Activated CD8-positive, alpha-beta memory T cell treated with anti-CD3 and anti-CD28 coated beads for 48 hours (primary cell): ENCODE measurements at regions not wholly inside any gene's neighbourhood (a gene's known extent, or its start where the extent isn't known, plus 50 kb on each side); places are given as distances from the start of the nearest gene placed in this dataset.

Source experiments
- DNase-seq, 3 experiments: peaks; one replicate each; pipeline ENCODE4 v3.0.0-alpha.2; 2020; ENCODE audit warnings: low read depth in 2 of 3, low spot score in 2 of 3

DNA sequence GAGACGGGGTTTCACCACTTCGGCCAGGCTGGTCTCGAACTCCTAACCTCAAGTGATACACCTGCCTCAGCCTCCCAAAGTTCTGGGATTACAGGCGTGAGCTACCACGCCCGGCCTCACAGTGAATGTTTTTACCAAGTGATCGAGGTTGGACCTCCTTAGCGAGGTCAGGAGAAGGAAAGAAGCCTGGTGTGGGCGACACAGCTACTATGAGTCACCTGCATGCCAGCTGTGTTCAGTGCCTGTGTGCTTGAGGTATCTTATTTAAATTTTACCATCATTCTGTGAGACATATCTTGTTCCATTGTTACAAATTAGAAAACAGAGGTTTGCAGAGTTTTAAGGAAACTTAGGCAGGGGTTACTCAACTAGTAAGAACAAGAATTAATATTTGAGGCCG, 174.8 kb upstream of the DYNLRB2 start:
- DNase-seq = no peak

DNA sequence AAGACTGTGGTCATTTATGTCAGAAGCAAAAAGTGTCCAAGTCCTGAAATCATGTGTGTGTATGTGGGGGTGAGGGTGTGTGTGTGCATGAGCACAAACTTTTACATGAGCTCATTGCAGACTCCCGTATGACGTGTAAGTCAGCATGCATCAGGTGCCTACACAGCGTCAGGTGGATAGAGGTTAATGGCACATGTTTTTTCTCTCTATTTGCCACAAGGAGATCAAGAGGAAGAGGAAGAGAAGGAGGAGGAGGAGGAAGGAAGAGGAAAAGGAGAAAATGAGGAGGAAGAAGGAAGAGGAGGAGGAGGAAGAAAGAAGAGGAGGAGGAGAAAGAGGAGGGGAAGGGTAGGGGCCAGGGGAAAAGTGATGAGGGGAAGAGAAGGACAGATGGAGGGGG, 178.0 kb upstream of the DYNLRB2 start:
- DNase-seq = no peak

DNA sequence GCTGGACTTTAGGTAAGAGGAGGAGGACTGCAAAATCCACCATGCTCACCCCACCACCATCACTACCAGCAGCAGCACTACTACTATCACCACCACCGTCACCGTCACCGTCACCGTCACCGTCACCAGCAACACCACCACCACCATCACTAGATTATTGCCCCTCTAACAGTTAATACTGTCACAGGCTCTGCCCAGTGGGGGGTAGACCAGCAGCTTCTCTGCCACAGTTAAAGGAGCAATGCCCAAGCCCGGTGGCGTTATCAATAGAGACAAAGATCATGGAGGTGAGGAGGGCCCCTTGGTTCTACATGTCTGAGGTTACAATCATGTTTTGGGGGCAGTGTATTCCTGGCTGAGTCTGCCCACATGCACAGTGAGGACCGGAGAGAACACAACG, 184.4 kb upstream of the DYNLRB2 start:
- no peak for DNase-seq

DNA sequence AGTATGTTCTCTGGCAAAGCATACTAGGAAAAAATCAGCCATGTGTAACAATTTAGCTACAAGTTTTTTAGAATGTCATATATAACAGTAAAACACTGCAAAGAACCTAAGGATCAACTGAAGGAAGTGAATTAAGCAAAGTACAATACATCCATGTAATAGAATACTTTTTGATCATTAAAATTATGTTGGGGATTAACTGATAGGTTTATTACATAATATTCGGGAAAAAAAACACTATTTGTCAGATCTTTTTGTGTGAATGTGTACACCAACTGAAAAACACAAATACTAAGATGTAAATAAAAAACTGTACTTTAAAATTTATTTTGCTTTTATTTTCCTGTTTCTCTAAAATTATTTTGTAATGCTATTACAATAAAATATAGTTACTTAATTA, 185.5 kb upstream of the DYNLRB2 start:
- no peak for DNase-seq

DNA sequence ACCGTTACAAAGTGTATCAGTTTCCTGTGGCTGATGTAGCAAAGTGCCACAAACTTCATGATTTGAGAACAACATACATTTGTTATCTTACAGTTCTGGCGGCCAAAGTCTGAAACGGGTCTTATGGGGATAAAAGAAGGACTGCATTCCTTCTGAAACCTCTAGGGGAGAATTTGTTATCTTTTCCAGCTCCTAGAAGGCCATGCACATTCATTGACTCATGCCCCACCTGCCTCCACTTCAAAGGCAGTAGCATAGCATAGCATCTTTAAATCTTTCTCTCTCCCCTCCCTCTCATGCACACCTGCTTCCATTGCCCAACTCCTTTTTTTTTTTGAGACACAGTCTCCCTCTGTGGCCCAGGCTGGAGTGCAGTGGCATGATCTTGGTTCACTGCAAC, 190.7 kb upstream of the DYNLRB2 start:
- no peak for DNase-seq

DNA sequence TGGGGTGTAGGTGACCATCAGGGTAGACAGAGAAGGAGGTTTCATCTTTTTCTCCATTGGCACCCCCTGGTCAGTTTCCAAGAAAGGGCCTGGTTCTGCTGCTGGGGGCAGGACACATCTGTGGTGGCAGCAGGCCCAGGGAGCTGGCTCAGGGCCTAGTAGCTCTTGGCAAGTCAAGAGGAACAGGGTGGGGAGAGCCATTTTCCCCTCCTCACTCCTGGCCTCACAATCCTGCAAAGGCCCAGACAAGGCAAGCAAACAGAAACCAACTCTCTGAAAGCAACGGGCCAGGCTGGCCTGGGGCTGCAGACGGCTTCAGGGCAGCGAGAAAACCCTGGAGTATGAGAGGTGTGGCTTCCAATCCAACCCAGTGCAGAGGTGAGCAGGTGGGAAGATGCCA, 192.9 kb upstream of the DYNLRB2 start:
- no peak for DNase-seq

DNA sequence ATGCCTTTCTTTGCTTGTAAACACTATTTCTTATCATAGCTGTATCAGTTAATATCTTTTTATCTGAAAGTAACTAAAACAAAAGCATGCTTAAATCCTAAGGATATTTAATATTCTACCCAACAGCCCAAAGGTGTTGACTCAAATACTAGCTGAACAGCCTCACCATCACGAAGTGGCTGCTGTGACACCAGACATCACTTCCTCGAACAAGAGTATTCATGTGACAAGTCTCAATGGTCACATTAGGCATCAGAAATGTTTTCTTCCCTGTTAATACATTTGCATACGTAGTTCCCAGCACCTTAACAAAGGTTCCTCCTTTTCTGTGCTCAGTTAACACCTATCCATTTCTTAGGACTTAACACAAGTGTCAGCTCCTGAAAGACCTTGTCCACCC, 193.8 kb upstream of the DYNLRB2 start:
- no peak for DNase-seq

DNA sequence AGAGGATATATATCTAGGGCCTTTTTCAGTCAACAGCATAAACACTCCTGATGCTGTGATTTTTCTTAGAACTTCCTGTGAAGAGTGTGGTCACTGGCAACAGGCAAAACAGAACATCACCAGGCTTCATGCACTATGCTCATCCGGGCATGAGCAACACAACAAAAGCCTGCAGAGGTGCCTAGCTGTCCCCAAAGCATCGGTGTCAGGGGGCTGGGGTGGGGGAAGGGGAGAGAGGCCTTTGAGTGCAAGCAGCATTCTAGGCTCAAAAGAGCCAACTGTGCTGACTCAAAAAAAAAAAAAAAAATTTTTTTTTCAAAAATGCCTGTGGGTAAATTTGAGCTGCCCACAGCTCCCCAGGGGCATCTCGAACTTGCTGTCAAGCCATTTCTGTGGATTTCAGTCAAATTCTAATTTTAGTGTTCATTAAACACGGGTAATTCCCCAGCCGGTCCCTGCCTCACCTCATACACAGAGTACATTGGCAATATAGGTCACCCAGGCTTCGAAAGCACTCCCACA, 194.6 kb upstream of the DYNLRB2 start:
- DNase-seq = no peak

DNA sequence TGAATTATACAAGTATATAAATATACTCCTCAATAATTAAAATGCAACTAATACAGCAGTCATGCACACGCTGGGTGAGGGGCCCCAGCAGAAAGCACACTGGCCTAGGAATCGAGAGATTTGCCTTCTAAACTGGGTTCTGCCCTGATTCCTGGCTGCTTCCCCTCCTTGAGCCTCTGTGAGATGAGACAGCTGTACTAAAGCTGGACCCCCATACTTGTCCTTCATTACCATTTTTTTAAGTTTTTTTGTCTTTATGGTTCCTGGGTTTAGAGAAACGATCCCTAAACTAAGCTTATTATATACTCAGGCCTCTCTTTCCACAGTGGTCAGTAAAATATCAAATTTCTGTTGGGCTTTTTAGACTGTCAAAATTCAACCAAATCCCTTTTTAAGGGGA, 195.1 kb upstream of the DYNLRB2 start:
- no peak for DNase-seq

DNA sequence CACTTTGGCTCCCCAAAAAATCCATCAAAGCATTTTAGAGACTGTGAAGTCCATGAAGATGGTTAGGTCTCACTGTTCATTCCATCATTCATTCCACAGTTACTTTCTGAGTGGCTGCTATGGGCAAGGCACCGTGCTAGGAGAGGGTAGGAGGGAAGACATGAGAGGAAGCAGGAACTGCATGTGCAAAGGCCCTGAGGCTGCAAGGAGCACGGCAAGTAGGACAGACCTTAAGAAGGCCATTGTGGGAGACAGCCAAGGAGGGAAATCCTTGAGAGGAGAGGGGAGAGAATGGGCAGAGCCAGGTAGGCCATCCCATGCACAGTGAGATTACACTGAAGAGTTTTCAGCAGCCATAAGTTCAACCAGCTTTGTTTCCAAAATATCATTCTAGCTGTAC, 196.2 kb upstream of the DYNLRB2 start:
- DNase-seq = no peak

DNA sequence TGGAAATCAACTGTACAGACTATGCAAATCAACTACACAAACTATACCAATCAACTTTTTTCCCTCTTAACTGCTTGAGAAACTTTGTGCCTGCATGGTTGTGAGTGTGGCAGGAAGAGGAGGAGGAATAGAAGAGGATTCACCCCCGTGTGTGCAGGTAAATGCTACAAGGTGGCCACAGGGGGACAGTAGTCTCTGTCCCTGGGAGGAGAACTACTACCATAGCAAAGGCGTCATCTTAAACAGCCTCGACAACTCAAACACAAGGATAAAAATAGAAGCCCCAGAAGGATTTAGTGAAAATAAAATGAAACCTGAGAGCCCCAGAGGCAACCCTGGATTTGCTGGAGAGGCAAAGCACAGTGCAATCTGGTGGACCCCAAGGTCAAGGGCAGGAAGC, 199.5 kb upstream of the DYNLRB2 start:
- no peak for DNase-seq

DNA sequence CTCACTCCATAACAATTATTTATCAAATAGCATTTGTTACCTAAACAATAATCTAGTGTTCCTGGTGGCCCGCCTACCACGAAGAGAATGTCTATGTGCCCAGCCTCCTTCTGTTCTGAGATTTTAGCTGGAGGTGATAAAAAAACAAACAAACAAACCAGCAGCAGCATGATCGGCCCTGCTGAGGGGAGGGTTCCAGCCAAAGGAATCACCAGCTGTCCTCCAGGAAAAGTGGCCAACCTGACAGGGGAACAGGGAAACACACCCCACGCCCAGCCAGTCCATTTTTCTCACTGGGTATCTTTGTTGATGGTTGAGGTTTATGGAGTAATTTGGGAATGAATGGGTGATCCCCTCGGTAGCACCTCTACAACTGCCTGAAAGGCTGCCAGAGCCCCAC, 203.0 kb upstream of the DYNLRB2 start:
- DNase-seq = no peak

DNA sequence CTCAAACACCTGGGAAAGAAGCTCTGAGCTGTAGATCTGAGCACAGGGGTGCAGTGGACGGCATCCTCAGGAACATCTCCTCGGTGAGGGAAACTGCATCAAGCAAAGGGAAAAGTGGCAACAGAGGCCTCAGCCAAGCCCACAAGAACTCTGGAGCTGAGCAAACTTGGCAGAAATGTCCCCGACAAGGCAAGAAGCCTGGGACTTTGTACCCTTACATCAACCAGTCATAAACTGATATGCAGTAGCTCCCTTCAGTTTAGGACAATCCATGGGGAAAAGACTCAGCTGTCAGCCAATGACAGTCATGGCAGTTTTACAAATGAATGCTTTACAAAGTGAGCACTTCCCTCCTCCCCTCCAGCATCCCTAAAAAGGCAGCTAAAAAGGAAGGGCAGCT, 210.0 kb upstream of the DYNLRB2 start:
- DNase-seq = no peak

DNA sequence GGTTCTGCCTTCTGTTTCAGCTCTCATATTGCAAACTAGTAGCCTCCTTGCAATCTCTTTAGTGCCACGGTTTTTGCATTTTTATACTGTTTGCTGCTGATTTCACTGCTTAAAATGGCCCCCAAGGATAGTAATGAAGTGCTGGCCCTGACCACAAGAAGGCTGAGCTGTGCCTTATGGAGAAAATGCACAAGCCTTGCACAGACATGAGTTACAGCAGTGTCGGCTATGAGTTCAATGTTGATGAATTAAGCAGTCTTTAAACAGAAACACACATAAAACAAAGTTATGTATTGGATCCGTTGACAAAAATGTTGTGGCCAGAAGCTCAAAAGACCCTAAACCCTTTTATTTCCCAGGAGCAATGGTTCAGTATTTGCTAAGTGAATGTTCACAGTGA, 210.6 kb upstream of the DYNLRB2 start:
- no peak for DNase-seq

DNA sequence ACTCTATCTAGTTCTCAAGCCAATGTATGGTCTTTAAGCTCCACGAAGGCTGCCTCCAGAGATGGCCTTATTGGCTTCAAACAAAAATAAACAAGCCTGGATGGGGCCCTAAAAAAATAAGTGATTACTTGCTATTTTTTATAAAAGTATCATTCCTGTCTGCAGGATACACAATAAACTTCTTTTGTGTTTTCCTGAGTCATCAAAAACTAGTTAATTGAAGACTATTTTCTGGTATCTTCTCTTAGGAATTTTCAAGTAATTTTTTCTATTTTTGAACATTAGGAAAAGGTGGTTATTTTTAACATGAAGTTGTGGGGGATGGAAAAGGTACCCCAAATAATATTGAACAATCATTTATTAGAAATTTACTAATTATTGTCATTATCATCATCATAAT, 213.1 kb upstream of the DYNLRB2 start:
- DNase-seq = no peak

DNA sequence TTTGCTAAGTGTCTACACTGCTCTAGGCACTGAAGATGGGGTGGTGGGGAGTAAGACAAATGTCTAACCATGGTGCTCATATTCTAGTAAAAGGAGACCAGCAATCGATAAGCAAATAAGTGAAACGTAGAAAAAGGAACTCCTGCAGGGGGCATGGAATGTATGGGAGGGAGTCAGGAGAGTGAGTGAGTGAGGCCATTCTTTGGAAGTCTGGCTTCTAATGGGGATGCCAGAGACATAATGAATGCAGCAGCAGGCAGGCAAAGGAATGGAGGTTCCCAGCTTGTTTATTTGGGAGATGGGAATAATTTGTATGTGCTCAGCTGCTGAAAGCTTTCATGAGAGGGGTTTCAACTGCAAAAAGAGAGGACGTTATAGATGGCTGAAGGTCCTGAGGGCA, 216.4 kb upstream of the DYNLRB2 start:
- no peak for DNase-seq

DNA sequence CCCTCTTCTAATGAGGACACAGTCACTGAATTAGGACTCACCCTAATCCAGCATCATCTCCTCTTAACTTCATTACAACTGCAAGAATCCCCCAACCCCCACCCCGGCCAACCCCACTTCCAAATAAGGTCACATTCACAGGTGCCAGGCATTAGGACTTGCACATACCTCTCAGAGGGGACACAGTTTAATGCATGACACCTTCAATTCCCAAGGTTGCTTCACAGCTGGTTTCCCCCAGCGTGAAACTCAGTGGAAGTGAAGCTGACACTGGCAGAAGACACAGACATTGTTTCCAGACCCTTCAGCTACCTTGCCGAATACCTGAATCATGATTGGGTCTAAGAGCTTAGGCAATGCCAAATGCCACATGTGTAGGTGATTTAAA, 217.0 kb upstream of the DYNLRB2 start:
- DNase-seq = no peak

DNA sequence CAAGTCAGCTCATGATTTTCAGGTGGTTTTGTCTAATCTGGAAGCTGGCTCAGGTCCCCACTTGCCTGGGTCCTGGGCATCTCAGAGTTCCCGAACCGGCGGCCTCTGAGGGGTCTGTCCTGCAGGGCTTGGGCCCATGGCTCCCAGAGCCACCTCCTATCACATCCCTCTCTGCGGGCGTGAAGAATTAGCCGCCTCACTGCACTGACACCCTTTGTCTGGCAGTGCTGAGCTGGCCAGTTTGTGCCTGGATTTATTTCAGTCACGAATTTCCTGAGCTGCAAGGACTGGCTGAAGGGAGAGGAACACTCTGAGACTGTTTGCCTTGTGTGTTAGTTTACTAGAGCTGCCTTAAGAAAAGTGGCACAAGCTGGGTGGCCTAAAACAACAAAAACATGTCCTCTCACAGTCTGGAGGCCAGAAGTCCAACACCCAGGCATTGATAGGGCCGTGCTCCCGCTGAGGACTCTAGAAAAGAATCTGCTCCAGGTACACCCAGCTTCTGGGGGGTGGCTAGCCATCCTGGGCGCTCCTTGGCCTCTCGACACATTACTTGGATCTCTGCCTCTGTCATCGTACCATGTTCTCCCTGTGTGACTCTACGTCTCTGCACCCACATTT, 217.5 kb upstream of the DYNLRB2 start:
- no peak for DNase-seq

DNA sequence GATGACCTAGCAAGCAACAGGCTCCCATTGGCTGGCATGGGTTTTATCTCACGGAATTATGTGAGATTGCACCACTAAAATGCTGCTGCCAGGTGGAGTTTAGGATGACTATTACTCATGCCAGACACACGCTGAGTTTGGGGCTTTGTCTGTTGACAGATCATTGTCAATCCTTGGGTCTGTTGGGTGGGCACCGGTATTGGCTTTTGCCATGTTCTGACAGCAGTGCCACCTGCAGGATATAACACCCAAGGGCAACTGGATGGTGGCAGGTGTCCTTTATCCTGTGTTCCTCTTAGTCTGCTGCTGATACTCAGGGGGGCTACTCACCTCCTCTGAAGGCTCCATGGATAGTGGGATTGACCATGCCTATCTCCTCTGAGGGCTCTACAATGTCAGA, 221.6 kb upstream of the DYNLRB2 start:
- no peak for DNase-seq

DNA sequence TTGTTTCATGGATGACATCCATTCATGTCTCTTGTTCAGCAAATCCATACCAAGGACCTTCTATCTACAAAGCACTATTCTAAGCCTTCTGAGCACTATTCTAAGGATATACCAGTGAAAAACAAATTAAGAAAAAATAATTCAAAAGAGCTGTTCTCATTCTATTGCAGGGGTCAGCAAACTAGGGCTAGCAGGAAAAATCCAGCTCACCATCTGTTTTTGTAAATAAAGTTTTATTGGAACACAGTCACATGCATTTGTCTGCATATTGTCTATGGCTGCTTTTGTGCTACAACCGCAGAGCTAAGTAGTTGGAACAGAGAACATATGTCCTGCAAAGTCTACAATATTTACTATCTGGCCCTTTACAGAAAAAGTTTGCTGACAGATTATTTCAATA, 222.7 kb upstream of the DYNLRB2 start:
- DNase-seq = no peak

DNA sequence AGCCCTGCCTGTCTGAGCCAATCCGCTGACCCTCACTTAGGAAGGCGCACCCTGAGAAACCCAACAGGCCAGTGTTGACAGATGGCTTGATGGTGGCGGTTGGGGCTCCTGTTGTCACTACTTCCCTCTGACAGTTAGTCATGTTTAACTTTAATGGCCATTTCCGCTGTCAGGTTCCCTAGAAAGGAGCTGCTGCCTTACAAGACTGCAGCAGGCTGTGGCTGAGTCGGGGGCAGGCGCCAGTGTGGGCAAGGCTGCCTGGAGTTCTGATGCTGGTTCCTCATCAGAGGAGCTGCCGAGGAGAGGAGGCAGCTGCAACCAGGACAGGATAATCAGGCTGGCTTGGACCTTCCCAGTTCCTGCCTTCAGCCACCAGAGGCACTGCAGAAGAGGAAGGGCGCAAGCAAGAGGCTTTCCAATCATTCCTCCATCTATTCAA, 223.2 kb upstream of the DYNLRB2 start:
- no peak for DNase-seq

DNA sequence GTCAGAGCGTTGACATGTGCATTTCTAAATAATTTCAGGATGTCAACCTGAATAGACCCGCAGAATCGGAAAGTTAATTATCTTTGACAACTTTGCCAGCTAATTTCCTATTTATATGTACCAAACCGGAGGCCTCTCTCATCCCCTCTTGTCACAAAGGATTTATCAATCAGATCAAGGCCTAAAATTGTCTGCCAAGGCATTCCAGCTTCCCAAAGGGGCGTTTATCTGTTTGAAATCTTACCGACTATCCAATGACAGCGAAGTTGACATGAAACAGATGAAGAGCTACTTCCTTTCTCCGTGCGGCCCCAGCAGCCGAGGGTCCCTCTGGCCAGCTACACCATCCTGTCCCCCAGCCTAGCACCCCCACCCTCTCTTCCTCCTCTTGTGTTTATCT, 223.7 kb upstream of the DYNLRB2 start:
- no peak for DNase-seq

DNA sequence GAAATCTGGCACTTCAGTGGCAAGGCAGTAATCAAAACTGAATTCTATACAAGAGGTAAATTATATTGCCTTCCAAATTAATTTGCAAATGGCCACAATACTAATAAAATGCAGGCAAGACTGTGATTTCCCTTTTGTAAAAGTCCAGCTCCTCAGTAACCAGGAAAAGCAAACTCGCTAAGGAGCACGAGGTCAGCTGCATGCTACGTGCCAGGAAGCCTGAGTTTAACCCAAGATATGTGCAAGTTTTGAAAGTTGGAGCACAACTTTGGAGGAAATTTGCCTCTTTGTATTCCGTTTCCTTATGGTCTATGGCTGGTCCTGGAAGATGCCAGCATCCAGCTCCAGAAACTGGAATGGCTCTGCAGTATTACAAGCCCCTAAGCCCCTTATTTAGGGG, 226.8 kb upstream of the DYNLRB2 start:
- DNase-seq = no peak

DNA sequence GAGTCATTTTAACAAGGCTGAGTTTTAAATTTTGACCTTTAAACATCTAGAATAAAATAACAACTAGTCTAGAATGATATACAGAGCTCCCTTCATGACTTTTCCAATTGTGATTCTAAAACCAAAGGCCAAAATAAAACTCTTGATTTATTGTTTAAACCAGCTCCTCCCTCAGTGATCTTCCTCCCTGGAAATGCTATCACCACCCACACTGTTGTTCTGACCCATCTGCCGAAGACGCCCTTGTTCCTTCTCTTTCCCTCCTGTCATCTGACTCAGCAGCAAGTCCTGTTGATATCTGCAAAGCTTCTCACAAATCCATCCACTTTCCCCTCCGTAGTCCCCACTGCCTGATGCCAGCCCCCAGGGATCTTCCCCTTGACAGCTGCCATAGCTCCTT, 231.6 kb upstream of the DYNLRB2 start:
- DNase-seq = no peak
